HCT116 (cell line): ENCODE measurements at regions not wholly inside any gene's neighbourhood (a gene's known extent, or its start where the extent isn't known, plus 50 kb on each side); places are given as distances from the start of the nearest gene placed in this dataset.

ENCODE experiments used
- ATAC-seq: fragments of 200-7000 bp; cut with Tn5 transposase; 2 replicates; pipeline ENCODE4 v1.9.1; 2020; ENCODE audit warnings: mild to moderate bottlenecking, moderate library complexity
- BruUV-seq: library from RNA; stranded (reverse); fragments of 400-500 nt; replicated peaks from 2 replicates; lab custom pipeline; 2021; lab: Mats Ljungman, UMichigan
- CTCF ChIA-PET: fragments of 300-600 bp; sonication (Branson Sonifier 250); formaldehyde crosslinking; loops from one replicate; lab custom pipeline; 2021; ENCODE audit warnings: antibody characterized with exemption; lab: Charles Lee
- POLR2A ChIA-PET: fragments of 300-600, 350-600 bp; sonication (Branson Sonifier 250); formaldehyde crosslinking; loops from one replicate; lab custom pipeline; 2021; ENCODE audit warnings: antibody characterized with exemption; lab: Charles Lee
- RAD21 ChIA-PET, 2 experiments: fragments of 300-600 bp; sonication (Branson Sonifier 250); formaldehyde crosslinking; loops; one replicate each; lab custom pipeline; 2023; ENCODE audit warnings: low total read pairs in 2 of 2; ENCODE audit not compliant: uncharacterized antibody in 2 of 2, unreplicated experiment in 2 of 2, low non-redundant PET in 1 of 2; lab: Charles Lee
- DNase-seq: peaks from one replicate; pipeline ENCODE4 v3.0.0-alpha.2; 2010; ENCODE audit warnings: low read depth, low spot score
- H2AFZ ChIP-seq: fragments of 200-600 bp; shearing (Covaris generic), sonication (generic); 2 replicates; pipeline ENCODE4 v1.6.1; 2017; ENCODE audit warnings: low read depth, mixed run types, mixed read lengths, antibody characterized with exemption, low read length; ENCODE audit not compliant: poor library complexity, severe bottlenecking
- H3K27ac ChIP-seq: 2 replicates; pipeline ENCODE4 v1.5.1; 2012; ENCODE audit warnings: low read depth, low read length
- H3K27me3 ChIP-seq: fragments of 200-600 bp; sonication (generic); 2 replicates; pipeline ENCODE4 v1.6.1; 2016; ENCODE audit warnings: mixed run types, low read length, mixed read lengths; ENCODE audit not compliant: insufficient read depth
- H3K36me3 ChIP-seq, 2 experiments: fragments of 200-500 bp in 1 of 2; fragments of 200-600 bp in 1 of 2; sonication (Bioruptor generic) in 1 of 2; sonication (generic) in 1 of 2; 2 replicates each; pipeline versions ENCODE4 v1.5.1 to v1.6.1; 2014 to 2016; ENCODE audit warnings: low read length in 2 of 2, inconsistent platforms in 1 of 2, mixed read lengths in 1 of 2, mixed run types in 1 of 2; ENCODE audit not compliant: insufficient read depth in 2 of 2, control insufficient read depth in 1 of 2
- H3K4me1 ChIP-seq, 2 experiments: fragments of 200-600 bp in 1 of 2; sonication (generic) in 1 of 2; 2 replicates each; pipeline versions ENCODE4 v1.5.1 to v1.6.1; 2012 to 2017; ENCODE audit warnings: low read length in 2 of 2, inconsistent platforms in 1 of 2, mild to moderate bottlenecking in 1 of 2, mixed read lengths in 1 of 2, mixed run types in 1 of 2, moderate library complexity in 1 of 2; ENCODE audit not compliant: insufficient read depth in 2 of 2, control insufficient read depth in 1 of 2
- H3K4me2 ChIP-seq: fragments of 200-600 bp; sonication (generic); 2 replicates; pipeline ENCODE4 v1.6.1; 2017; ENCODE audit warnings: mixed run types, low read length, mixed read lengths
- H3K4me3 ChIP-seq, 2 experiments: fragments of 200-600 bp in 1 of 2; sonication (generic) in 1 of 2; replicated peaks in 1 of 2; 2 replicates each; pipeline ENCODE4 v1.5.1; 2011 to 2016; ENCODE audit warnings: low read length in 2 of 2, control low read depth in 1 of 2, low read depth in 1 of 2, mild to moderate bottlenecking in 1 of 2, mixed read lengths in 1 of 2, mixed run types in 1 of 2
- H3K79me2 ChIP-seq: fragments of 200-600 bp; sonication (generic); 2 replicates; pipeline ENCODE4 v1.6.1; 2017; ENCODE audit warnings: mild to moderate bottlenecking, mixed run types, low read length, moderate library complexity, mixed read lengths; ENCODE audit not compliant: insufficient read depth
- H3K9ac ChIP-seq: fragments of 200-600 bp; sonication (generic); 2 replicates; pipeline ENCODE4 v1.6.1; 2016; ENCODE audit warnings: low read length, mixed read lengths
- H3K9me2 ChIP-seq: fragments of 200-600 bp; sonication (generic), shearing (Covaris generic); 2 replicates; pipeline ENCODE4 v1.6.1; 2017; ENCODE audit warnings: mixed run types, mild to moderate bottlenecking, moderate library complexity; ENCODE audit not compliant: insufficient read depth
- H3K9me3 ChIP-seq, 2 experiments: fragments of 200-500 bp in 1 of 2; fragments of 200-600 bp in 1 of 2; sonication (Bioruptor generic) in 1 of 2; sonication (generic) in 1 of 2; 2 replicates each; pipeline ENCODE4 v1.6.1; 2014 to 2017; ENCODE audit warnings: low read length in 2 of 2, mixed read lengths in 2 of 2, inconsistent platforms in 1 of 2, low read depth in 1 of 2, mild to moderate bottlenecking in 1 of 2, mixed run types in 1 of 2, moderate library complexity in 1 of 2; ENCODE audit not compliant: control insufficient read depth in 1 of 2, insufficient read depth in 1 of 2
- H4K20me1 ChIP-seq: fragments of 200-600 bp; sonication (generic), shearing (Covaris generic); 2 replicates; pipeline ENCODE4 v1.6.1; 2017; ENCODE audit warnings: mixed run types, mild to moderate bottlenecking, moderate library complexity; ENCODE audit not compliant: insufficient read depth
- ELF1 ChIP-seq: IDR thresholded peaks from 2 replicates; pipeline ENCODE4 v1.6.1; 2012; ENCODE audit warnings: low read depth, borderline replicate concordance
- POLR2A ChIP-seq: IDR thresholded peaks from 2 replicates; pipeline ENCODE4 v1.7.0; 2011; ENCODE audit warnings: borderline replicate concordance; ENCODE audit not compliant: insufficient read depth, insufficient read length; ENCODE audit errors: extremely low read depth
- RAD21 ChIP-seq: IDR thresholded peaks from 2 replicates; pipeline ENCODE4 v1.6.1; 2012; ENCODE audit warnings: low read depth, mild to moderate bottlenecking
- SP1 ChIP-seq: IDR thresholded peaks from 2 replicates; pipeline ENCODE4 v1.6.1; 2012; ENCODE audit warnings: low read depth
- YY1 ChIP-seq: IDR thresholded peaks from 2 replicates; pipeline ENCODE4 v1.6.1; 2011; ENCODE audit warnings: low read length, low read depth, moderate library complexity, mild to moderate bottlenecking; ENCODE audit not compliant: insufficient replicate concordance; ENCODE audit errors: extremely low read depth
- intact Hi-C: fragments of 100-400 bp; cut with micrococcal nuclease; formaldehyde crosslinking; loops from 2 replicates; pipeline ENCODE4 v1.10.0; 2022
- TF ChIP-seq, protein P1 (sequence below), 3 experiments: fragments of 200-600 bp in 1 of 3; sonication (generic) in 1 of 3; IDR thresholded peaks in 2 of 3; conservative IDR thresholded peaks in 1 of 3; 2 replicates each; pipeline ENCODE4 v1.5.1; 2012 to 2017; ENCODE audit warnings: low read depth in 2 of 3, low read length in 2 of 3, antibody characterized with exemption in 1 of 3, borderline replicate concordance in 1 of 3, control low read depth in 1 of 3, mild to moderate bottlenecking in 1 of 3, mixed read lengths in 1 of 3, mixed run types in 1 of 3, moderate library complexity in 1 of 3; ENCODE audit not compliant: insufficient read depth in 1 of 3
- TF ChIP-seq, protein P2 (sequence below): IDR thresholded peaks from 2 replicates; pipeline ENCODE4 v1.6.1; 2012

DNA sequence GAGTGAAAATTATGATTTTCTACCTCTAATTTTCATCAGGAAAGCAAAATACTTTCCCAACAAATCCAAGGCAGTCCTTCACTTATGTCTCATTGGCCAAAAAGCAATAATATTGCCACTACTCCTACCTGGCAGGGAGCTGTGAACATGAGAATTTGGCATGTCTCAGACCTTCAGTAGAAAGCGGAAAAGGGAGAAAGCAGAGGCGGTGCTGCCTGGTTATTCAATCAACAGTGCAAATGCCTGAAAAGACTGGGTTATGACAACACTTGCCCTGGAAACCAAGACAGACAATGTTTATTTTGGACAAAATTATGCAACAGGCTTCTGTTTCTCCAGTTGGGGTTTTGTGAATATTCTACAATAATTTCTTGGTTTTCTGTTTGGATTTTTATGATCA lies 194.4 kb downstream of the TAF11L14 start:
- no peaks in the 10 kb centered on the region; a peak in 1 of 4 replicates for H3K36me3 ChIP-seq
- H3K9me3 ChIP-seq, result peaks cover 5 to 8% of the 10 kb centered on the region in 2 experiments; a peak in 2 of 4 replicates
- H3K4me2 ChIP-seq, result no peak overlapping the region
- no peaks in the 10 kb centered on the region for H3K27me3 ChIP-seq
- H3K9me2 ChIP-seq, result no peaks in the 10 kb centered on the region
- no peak overlapping the region for H3K9ac ChIP-seq
- intact Hi-C loops, result no loop called here
- POLR2A ChIA-PET, result no interaction called here
- H3K4me1 ChIP-seq, result no peaks in the 10 kb centered on the region
- BruUV-seq, result no TSS peak
- CTCF ChIA-PET, result no interaction called here
- no peak for ATAC-seq
- DNase-seq, result no peak
- no peak for TF ChIP-seq RAD21
- TF ChIP-seq YY1, result no peak
- no peak for TF ChIP-seq POLR2A
- TF ChIP-seq SP1, result no peak
- TF ChIP-seq, protein P1, sequence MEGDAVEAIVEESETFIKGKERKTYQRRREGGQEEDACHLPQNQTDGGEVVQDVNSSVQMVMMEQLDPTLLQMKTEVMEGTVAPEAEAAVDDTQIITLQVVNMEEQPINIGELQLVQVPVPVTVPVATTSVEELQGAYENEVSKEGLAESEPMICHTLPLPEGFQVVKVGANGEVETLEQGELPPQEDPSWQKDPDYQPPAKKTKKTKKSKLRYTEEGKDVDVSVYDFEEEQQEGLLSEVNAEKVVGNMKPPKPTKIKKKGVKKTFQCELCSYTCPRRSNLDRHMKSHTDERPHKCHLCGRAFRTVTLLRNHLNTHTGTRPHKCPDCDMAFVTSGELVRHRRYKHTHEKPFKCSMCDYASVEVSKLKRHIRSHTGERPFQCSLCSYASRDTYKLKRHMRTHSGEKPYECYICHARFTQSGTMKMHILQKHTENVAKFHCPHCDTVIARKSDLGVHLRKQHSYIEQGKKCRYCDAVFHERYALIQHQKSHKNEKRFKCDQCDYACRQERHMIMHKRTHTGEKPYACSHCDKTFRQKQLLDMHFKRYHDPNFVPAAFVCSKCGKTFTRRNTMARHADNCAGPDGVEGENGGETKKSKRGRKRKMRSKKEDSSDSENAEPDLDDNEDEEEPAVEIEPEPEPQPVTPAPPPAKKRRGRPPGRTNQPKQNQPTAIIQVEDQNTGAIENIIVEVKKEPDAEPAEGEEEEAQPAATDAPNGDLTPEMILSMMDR (IDR thresholded peaks at IDR 0.05 in 2 of 3, conservative IDR thresholded peaks at IDR 0.05 in 1 of 3; ENCODE audit: borderline replicate concordance in 1 of 3, insufficient read depth in 1 of 3, low read depth in 2 of 3, low read length in 2 of 3), result no peak
- TF ChIP-seq ELF1, result no peak
- TF ChIP-seq, protein P2, sequence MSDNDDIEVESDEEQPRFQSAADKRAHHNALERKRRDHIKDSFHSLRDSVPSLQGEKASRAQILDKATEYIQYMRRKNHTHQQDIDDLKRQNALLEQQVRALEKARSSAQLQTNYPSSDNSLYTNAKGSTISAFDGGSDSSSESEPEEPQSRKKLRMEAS, result no peak
- no peaks in the 10 kb centered on the region for H4K20me1 ChIP-seq
- RAD21 ChIA-PET, result no interaction called here
- no peaks in the 10 kb centered on the region for H3K79me2 ChIP-seq
- H2AFZ ChIP-seq, result no peak overlapping the region
- H3K4me3 ChIP-seq, result no peak overlapping the region
- H3K27ac ChIP-seq, result no peak overlapping the region

DNA sequence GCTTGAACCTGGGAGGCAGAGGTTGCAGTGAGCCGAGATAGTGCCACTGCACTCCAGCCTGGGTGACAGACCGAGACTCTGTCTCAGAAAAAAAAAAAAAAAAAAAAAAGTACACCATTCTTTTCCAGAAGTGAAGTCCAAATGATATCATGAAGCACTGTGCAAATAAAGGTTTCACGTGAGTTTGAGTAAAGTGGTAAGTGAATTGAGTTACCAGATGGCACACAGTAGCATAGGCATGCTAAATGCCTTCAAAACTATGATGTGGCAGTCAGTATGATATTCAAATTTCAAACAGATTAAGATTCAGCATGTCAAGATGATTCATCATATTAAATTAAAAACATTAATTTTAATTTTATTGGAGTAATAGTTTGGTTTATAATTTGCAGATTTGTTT lies 195.2 kb downstream of the TAF11L14 start:
- TF ChIP-seq, protein P1 (IDR thresholded peaks at IDR 0.05 in 2 of 3, conservative IDR thresholded peaks at IDR 0.05 in 1 of 3; ENCODE audit: borderline replicate concordance in 1 of 3, insufficient read depth in 1 of 3, low read depth in 2 of 3, low read length in 2 of 3), result no peak
- TF ChIP-seq YY1 (no peak), ELF1 (no peak)
- Histone ChIP-seq H2AFZ (no peak overlapping the region), H3K4me2 (no peak overlapping the region), H3K27me3 (no peaks in the 10 kb centered on the region), H3K79me2 (no peaks in the 10 kb centered on the region), H3K9me2 (no peaks in the 10 kb centered on the region), H3K27ac (no peak overlapping the region), H3K4me1 (no peaks in the 10 kb centered on the region), H3K9me3 (peaks cover 3 to 5% of the 10 kb centered on the region in 2 experiments; a peak in 2 of 4 replicates), H4K20me1 (no peaks in the 10 kb centered on the region), H3K36me3 (no peaks in the 10 kb centered on the region; a peak in 1 of 4 replicates), H3K4me3 (no peak overlapping the region), H3K9ac (no peak overlapping the region)
- ATAC-seq, result no peak
- ChIA-PET RAD21 (no interaction called here), CTCF (no interaction called here), POLR2A (no interaction called here)
- intact Hi-C loops, result no loop called here
- BruUV-seq, result no TSS peak
- no peak for DNase-seq
